ENCODE measurements at regions not wholly inside any gene's neighbourhood (a gene's known extent, or its start where the extent isn't known, plus 50 kb on each side); places are given as distances from the start of the nearest gene placed in this dataset.
"Not testable (repeated sequence)": the region's sequence is repeated elsewhere in the genome, so short reads cannot be mapped to it uniquely, and the experiment has no call there.

GRCh38 chr12:129959889-129960288, 56.1 kb upstream of the TMEM132D start:
- no peak for DNase-seq (ENCODE audit: low read depth in 4 of 4, low spot score in 2 of 4)

- DNase-seq (ENCODE audit: low read depth in 4 of 4, low spot score in 2 of 4): no peak
Measured at GRCh38 chr12:129961091-129961490, 57.3 kb upstream of the TMEM132D start.

DNA sequence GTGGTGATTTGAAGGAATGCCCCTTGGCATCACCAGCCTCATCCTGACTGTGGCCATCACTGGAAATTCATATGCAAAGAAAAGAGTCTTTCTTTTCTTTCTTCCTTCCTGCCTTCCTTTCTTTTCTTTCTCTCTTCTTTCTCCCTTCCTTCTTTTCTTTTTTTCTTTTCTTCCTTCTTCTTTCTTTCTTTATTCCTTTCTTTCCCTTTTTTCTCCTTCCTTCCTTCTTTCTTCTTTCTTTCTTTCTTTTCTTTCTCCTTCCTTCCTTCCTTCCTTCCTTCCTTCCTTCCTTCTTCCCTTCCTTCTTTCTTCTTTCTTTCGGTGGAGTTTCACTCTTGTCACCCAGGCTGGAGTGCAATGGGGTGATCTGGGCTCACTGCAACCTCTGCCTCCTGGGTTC, 58.0 kb upstream of the TMEM132D start:
- DNase-seq (ENCODE audit: low read depth in 4 of 4, low spot score in 2 of 4): no peak

DNA sequence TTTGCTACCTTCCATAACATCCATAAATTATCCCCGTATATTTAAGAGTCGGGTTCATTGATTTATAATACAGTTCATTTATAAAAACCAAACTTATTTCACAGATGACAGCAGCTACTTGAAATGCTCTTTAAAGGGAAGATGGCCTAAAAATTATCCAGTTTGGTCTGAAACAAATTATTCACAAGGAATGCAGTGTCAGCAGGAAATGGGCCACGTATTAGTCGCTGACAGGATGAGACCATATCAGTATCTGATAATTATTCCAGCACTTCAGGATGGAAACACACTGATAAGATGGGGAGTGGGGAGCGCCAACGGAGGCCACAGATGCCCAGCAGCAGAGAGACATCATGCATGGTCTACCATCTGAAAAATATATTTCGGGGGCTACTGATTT, 60.5 kb upstream of the TMEM132D start:
- no peak for DNase-seq (ENCODE audit: low read depth in 4 of 4, low spot score in 2 of 4)

DNA sequence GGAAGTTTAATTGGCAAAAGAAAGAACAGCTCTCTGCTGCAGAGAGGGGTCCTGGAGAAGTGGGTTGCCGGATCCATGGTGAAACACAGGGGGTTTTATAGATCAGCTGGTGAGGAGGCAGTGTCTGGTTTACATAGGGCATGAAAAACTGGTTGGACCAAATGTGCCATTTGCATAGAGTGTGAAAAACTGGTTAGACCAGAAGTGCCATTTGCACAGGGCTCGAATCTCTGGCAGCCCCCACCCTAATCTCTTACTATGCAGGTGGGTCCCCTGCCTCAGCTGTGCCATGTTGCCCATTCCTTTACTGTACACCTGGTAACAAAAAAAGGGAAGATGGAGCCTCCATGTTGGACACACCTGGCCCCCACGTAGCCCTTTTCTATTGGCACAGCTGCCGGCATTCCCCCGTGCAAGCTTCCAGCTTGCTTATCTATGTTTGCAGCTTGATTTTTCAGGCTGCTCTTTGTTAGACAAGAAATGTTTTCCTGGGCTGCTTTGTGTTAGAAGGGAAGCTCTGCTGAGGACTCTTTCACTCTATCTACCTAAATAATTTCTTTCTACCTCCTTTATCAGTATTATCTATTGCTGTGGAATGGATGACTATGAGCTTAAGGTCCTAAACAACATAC, 61.1 kb upstream of the TMEM132D start:
- no peak for DNase-seq (ENCODE audit: low read depth in 4 of 4, low spot score in 2 of 4)

DNA sequence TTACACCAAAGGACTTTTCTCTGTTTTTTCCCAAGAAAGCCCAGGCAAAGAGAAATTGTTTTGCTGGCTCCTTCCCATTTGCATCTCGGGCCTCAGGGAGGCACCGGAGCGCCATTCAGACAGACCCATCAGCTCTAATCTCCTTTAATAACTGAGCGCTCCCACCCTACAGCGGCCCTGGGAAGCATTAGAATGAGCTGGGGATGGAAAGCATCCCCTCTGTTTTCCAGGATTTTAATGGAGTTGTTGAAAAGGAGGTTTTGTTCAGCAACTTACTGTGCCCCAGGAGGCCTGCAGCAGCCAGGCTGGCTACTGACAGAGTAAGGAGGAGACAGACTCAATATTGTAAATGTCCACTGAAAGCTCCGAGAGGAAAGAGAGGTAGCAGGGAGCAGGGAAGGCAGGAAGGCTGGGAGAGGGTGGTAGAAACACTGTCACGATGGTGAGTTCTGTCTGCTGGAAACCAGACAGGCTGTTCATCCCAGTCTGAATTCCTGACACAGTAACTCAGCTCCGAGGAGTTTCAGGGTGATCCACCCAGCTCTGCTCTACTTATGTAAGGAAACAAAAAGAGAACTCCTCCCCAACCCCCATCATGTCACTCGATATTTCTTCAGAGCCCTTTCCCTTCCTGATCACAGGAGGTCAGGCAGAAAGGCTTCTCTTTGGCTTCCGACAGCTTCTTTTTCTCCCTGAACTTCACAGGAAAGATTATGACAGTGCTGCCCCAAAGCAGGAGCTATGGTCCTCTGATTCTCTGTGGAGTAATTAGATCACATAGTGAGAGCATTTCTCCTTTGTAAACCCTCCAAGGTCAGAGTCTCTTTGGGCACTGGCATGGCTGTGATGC, 62.5 kb upstream of the TMEM132D start:
- DNase-seq (ENCODE audit: low read depth in 4 of 4, low spot score in 2 of 4): no peak

DNA sequence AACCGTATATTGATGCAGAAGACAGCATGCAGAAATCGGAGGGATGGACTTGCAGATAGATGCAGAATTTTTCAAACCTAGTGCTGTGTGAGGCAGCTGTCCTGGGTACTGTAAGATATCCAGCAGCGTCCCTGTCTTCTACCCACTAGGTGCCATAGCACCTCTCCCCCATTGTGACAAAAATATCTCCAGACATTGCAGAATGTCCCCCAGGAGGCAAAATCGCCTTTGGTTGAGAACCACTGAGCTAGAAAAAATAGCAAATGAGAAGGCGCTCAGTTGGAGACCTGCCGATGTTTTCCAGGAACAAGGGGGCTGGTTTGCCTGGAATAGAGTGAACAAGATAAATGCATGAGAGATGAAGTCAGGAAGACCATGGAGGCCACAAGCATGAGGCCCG, 67.9 kb upstream of the TMEM132D start:
- no peak for DNase-seq (ENCODE audit: low read depth in 4 of 4, low spot score in 2 of 4)

DNA sequence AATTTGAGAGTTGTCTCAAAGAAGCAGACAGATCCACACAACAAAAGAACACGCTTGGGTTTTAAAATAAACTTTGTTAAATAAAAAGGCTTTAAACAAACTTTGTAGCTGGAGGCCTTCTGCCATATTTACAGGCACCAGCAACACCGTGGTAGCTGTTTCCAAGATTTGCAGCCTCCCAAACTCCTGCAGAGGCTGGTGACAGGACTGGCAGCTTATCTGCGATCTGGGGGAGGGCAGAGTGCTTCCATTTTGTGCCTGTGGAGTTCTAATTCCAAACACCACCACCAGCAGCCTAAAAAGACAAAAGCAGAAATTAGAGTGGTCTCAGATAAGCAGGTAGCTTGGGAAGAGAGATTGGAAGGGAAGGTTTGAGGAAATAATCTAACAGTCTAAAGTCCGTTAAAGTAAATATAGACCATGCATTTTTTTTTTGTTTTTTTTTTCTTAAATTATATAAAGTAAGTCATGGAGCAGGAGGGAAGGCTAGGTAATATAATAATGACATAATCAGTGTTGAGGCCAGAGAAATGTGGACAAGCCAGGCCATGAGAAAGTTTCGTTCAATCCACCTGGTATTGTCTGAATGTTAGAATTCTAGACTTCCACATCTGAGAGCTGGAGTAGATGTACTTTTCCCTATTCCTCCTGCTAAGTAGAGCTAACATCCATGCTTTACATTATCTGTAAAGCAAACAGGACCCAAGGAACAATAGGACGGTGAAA, 69.6 kb upstream of the TMEM132D start:
- DNase-seq (ENCODE audit: low read depth in 4 of 4, low spot score in 2 of 4): no peak

- no peak for DNase-seq (ENCODE audit: low read depth in 4 of 4, low spot score in 2 of 4)
Measured at GRCh38 chr12:129984106-129984505, 80.3 kb upstream of the TMEM132D start.

GRCh38 chr12:129987841-129988240, 84.0 kb upstream of the TMEM132D start:
- DNase-seq (ENCODE audit: low read depth in 4 of 4, low spot score in 2 of 4): peak in 1 of 4 donors; percentile 27

DNA sequence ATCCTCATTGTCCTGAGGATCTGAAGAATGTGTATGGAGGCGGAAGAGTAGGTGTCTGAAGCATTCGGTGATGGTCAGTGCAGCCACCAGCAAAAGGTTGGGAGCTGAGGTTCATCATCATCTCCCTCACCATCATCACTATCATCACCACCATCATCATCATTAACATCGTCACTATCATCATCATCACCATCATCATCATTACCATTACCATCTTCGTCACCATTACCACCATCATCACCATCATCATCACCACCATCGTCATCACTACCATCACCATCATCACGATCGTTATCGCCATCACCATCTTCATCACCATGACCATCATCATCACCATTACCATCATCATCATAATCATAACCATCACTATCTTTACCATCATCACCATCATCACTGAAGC, 90.8 kb upstream of the TMEM132D start:
- no peak for DNase-seq (ENCODE audit: low read depth in 4 of 4, low spot score in 2 of 4)

GRCh38 chr12:129997239-129997638, 93.4 kb upstream of the TMEM132D start:
- DNase-seq (ENCODE audit: low read depth in 4 of 4, low spot score in 2 of 4): no peak

- not testable (repeated sequence) for DNase-seq (ENCODE audit: low read depth in 4 of 4, low spot score in 2 of 4)
Measured at GRCh38 chr12:130004310-130004877, 100.6 kb upstream of the TMEM132D start.

GRCh38 chr12:130007771-130008170, 103.9 kb upstream of the TMEM132D start:
- no peak for DNase-seq (ENCODE audit: low read depth in 4 of 4, low spot score in 2 of 4)

DNA sequence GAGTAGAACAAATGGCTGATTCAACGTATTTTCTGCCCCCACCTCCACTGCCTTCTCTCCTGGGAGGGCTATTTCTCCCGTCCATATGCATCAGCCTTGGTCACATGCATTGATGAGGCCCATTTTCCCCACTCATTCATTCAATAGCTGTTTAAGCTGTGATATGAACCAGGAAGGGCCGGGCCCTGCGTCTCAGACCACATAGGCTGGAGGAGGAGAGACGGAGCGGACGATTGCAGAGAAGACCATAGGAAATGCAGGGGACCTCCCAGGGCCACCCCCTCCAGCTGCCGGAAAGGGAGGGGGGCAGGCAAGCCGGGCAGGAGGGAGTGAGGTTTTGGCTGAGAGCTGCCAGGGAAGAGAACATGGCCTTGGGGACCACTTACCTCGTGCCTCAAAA, 104.4 kb upstream of the TMEM132D start:
- DNase-seq (ENCODE audit: low read depth in 4 of 4, low spot score in 2 of 4): no peak

DNA sequence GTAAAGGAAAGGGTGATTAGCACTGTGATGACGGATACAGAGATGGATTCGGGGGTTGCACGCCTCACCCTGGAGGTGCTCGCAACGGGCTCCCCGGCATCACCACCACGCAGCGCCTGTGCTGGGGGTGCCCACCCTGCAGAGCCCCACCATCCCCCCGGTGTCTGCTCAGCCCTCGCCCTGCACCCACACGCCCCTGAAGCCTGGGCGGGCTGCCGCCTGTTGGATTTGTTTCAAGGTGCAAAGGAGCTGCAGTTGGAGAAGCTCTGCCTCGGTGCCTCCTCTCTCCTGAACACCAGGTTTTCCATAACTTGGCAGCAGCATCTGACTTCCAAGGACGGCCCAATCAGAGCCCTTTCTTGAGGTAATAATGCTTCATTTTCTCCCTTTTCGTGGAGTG, 106.1 kb upstream of the TMEM132D start:
- DNase-seq (ENCODE audit: low read depth in 4 of 4, low spot score in 2 of 4): no peak

GRCh38 chr12:130011611-130012385, 108.0 kb upstream of the TMEM132D start:
- no peak for DNase-seq (ENCODE audit: low read depth in 4 of 4, low spot score in 2 of 4)

- peak in 3 of 4 donors; percentile 60 to 70 (median 68) for DNase-seq (ENCODE audit: low read depth in 4 of 4, low spot score in 2 of 4)
Measured at GRCh38 chr12:130013771-130014484, 110.1 kb upstream of the TMEM132D start.

- DNase-seq (ENCODE audit: low read depth in 4 of 4, low spot score in 2 of 4): no peak
Measured at GRCh38 chr12:130014485-130014807, 110.6 kb upstream of the TMEM132D start.

DNA sequence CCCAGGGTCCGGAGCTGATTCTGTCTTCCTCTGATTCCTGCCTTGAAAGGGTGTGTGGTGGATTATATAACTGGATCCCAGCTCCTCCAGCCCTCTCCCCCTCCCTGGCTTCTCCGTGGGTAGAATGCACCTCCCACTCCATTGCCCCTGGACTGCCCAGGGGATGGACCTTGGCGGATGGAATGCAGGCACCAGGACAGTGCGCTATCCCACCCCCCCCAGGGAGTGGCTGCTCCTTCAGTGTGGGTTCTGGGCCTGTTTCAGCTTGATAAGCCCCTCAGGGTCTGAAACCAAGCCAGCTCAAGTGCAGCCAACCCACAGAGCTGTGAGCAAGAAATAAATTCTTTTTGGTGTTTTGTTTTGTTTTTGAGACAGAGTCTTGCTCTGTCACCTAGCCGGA, 112.4 kb upstream of the TMEM132D start:
- DNase-seq (ENCODE audit: low read depth in 4 of 4, low spot score in 2 of 4): no peak
